Testis (tissue), 2 donors: ENCODE measurements at regions not wholly inside any gene's neighbourhood (a gene's known extent, or its start where the extent isn't known, plus 50 kb on each side); places are given as distances from the start of the nearest gene placed in this dataset.

ENCODE experiments used
- POLR2A ChIP-seq: fragments of 450-650 bp; IDR thresholded peaks from one replicate; pipeline ENCODE4 v1.6.1; 2017; ENCODE audit warnings: antibody characterized with exemption, mild to moderate bottlenecking, moderate library complexity
- TF ChIP-seq, protein P1 (sequence below), 3 experiments: fragments of 450-650 bp in 2 of 3; fragments of 200-600 bp in 1 of 3; sonication (generic) in 1 of 3; IDR thresholded peaks; one replicate each; pipeline ENCODE4 v1.5.1; 2016 to 2019; ENCODE audit warnings: antibody characterized with exemption in 3 of 3, mild to moderate bottlenecking in 2 of 3, moderate library complexity in 1 of 3

DNA sequence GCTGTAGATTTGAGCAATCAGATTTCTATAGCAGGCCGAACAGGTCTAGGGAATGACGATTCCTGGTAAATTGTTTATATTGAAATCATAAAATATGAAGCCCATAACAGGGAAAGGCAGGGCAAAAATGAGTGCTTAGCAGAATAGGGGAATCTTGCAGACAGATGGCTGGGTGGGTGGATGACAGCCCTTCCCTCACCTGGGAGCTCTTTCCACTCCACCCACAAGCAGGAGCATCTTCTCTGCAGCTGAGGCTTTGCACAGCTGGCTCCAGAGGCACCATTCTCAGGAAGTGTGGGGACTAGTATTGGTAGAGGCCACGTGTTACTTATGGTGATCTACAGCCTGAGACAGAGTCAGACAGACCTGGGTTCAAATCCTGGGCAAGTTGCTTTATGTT, 55.9 kb upstream of the SYN2 start:
- TF ChIP-seq, protein P1, sequence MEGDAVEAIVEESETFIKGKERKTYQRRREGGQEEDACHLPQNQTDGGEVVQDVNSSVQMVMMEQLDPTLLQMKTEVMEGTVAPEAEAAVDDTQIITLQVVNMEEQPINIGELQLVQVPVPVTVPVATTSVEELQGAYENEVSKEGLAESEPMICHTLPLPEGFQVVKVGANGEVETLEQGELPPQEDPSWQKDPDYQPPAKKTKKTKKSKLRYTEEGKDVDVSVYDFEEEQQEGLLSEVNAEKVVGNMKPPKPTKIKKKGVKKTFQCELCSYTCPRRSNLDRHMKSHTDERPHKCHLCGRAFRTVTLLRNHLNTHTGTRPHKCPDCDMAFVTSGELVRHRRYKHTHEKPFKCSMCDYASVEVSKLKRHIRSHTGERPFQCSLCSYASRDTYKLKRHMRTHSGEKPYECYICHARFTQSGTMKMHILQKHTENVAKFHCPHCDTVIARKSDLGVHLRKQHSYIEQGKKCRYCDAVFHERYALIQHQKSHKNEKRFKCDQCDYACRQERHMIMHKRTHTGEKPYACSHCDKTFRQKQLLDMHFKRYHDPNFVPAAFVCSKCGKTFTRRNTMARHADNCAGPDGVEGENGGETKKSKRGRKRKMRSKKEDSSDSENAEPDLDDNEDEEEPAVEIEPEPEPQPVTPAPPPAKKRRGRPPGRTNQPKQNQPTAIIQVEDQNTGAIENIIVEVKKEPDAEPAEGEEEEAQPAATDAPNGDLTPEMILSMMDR (IDR thresholded peaks at IDR 0.05): no peak
- no peak for TF ChIP-seq POLR2A
